Fibroblast of lung (primary cell): ENCODE measurements at regions not wholly inside any gene's neighbourhood (a gene's known extent, or its start where the extent isn't known, plus 50 kb on each side); places are given as distances from the start of the nearest gene placed in this dataset.

Experiments
- CTCF ChIP-seq, 2 donors: IDR thresholded peaks in 1 of 2; conservative IDR thresholded peaks in 1 of 2; 1 replicate in 1 of 2; 2 replicates in 1 of 2; pipeline ENCODE4 v1.5.1; 2011 to 2012; ENCODE audit warnings: low read length in 2 of 2, control low read depth in 1 of 2, inconsistent platforms in 1 of 2, low read depth in 1 of 2, mild to moderate bottlenecking in 1 of 2
- EZH2 ChIP-seq: IDR thresholded peaks from 2 replicates; pipeline ENCODE4 v1.5.1; 2012; ENCODE audit warnings: low read length, control low read depth, mild to moderate bottlenecking; ENCODE audit errors: missing control alignments

GRCh38 chr1:195820925-195821324, 787.3 kb downstream of the KCNT2 start:
- TF ChIP-seq CTCF (conservative IDR thresholded peaks at IDR 0.05 in 1 of 2, IDR thresholded peaks at IDR 0.05 in 1 of 2; ENCODE audit: low read depth in 1 of 2, low read length in 2 of 2) (no peak), EZH2 (no peak)
